Spleen (tissue), 7 donors: ENCODE measurements at regions not wholly inside any gene's neighbourhood (a gene's known extent, or its start where the extent isn't known, plus 50 kb on each side); places are given as distances from the start of the nearest gene placed in this dataset.

Experiments used
- CTCF ChIP-seq, 11 experiments: fragments of 200-600 bp in 7 of 11; fragments of 450-650 bp in 4 of 11; sonication (generic) in 4 of 11; IDR thresholded peaks in 8 of 11; conservative IDR thresholded peaks in 3 of 11; 1 replicate in 7 of 11; 2 replicates in 4 of 11; pipeline versions ENCODE4 v1.4.0 to v1.8.0; 2016 to 2021; ENCODE audit warnings: antibody characterized with exemption in 11 of 11, inconsistent platforms in 4 of 11, mild to moderate bottlenecking in 1 of 11
- POLR2A ChIP-seq, 3 donors: fragments of 450-650 bp; IDR thresholded peaks; one replicate each; pipeline ENCODE4 v1.5.1; 2017; ENCODE audit warnings: antibody characterized with exemption in 3 of 3, mild to moderate bottlenecking in 1 of 3
- POLR2AphosphoS5 ChIP-seq, 3 donors: sonication (generic); formaldehyde crosslinking; IDR thresholded peaks; one replicate each; pipeline ENCODE4 v1.5.1; 2017; ENCODE audit warnings: antibody characterized with exemption in 3 of 3
- donor health status: DM: no; HTN: no; CAD: no; lungs with moderate emphysema.
- donor health status: DM: no; HTN: no; CAD: no.
- donor health status: DM: no; HTN: no; CAD: no.

GRCh38 chr3:72520690-72521308 lies 327.4 kb downstream of the SHQ1 start:
- TF ChIP-seq CTCF (IDR thresholded peaks at IDR 0.05 in 8 of 11, conservative IDR thresholded peaks at IDR 0.05 in 3 of 11) = no peak
- TF ChIP-seq POLR2AphosphoS5 (IDR thresholded peaks at IDR 0.05) = no peak
- no peak for TF ChIP-seq POLR2A (IDR thresholded peaks at IDR 0.05)
